Hepatocyte (in vitro differentiated cells): ENCODE measurements at regions not wholly inside any gene's neighbourhood (a gene's known extent, or its start where the extent isn't known, plus 50 kb on each side); places are given as distances from the start of the nearest gene placed in this dataset.

Experiments used
- EZH2 ChIP-seq: fragments of 200-600 bp; sonication (generic); IDR thresholded peaks from 2 replicates; pipeline ENCODE4 v1.6.1; 2016; ENCODE audit warnings: antibody characterized with exemption, mild to moderate bottlenecking, borderline replicate concordance
- TF ChIP-seq, protein P1 (sequence below): fragments of 200-600 bp; sonication (generic); IDR thresholded peaks from 2 replicates; pipeline ENCODE4 v1.5.1; 2016; ENCODE audit warnings: antibody characterized with exemption, mild to moderate bottlenecking; ENCODE audit not compliant: poor library complexity

DNA sequence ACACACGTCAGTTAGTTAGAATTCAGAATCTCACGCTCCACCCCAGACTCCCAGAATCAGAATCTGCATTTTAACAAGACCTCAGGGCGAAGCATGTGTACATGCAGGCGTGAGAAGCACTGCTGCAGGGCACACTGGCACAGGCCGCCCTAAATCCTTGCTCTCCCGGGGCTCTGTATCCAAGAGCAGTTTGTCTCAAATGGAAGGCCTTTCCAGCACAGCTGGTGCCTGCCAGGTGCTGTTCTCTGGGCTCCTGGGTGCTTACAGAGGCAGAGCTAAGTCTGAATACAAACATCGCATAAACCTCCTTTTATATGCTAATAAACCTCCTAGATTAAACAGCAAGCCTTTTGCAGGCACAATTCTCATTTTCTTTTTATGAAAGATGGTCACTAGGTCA lies 119.1 kb upstream of the CD93 start:
- TF ChIP-seq, protein P1, sequence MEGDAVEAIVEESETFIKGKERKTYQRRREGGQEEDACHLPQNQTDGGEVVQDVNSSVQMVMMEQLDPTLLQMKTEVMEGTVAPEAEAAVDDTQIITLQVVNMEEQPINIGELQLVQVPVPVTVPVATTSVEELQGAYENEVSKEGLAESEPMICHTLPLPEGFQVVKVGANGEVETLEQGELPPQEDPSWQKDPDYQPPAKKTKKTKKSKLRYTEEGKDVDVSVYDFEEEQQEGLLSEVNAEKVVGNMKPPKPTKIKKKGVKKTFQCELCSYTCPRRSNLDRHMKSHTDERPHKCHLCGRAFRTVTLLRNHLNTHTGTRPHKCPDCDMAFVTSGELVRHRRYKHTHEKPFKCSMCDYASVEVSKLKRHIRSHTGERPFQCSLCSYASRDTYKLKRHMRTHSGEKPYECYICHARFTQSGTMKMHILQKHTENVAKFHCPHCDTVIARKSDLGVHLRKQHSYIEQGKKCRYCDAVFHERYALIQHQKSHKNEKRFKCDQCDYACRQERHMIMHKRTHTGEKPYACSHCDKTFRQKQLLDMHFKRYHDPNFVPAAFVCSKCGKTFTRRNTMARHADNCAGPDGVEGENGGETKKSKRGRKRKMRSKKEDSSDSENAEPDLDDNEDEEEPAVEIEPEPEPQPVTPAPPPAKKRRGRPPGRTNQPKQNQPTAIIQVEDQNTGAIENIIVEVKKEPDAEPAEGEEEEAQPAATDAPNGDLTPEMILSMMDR, result no peak
- no peak for TF ChIP-seq EZH2
